ENCODE measurements at regions not wholly inside any gene's neighbourhood (a gene's known extent, or its start where the extent isn't known, plus 50 kb on each side); places are given as distances from the start of the nearest gene placed in this dataset.

DNA sequence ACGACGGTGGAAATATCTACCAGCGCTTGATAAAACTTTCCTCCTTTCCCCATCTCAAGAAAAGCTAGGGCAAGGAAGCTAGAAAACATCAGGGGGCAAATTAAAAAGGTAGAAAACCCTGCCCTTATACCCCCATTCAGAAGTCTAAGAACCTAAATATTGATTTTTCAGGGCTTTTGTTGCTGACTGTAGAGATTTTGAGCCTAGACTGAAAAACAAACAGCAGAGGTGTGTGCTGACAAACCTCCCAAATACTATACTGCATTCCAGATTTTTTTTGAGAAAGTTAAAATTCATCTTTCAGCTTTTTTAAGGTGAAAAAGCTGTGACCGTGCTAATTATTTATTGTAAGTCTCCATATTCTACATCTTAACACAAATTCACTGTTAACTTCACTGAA lies 478.3 kb upstream of the SOX5 start:
- Histone ChIP-seq H3K4me1 (ENCODE audit: control insufficient read depth in 5 of 5, insufficient read depth in 5 of 5, low read length in 5 of 5) (peaks cover 0 to 9% (median 2%) of the 10 kb centered on the region in 5 donors), H3K9ac (ENCODE audit: insufficient read depth in 1 of 2, low read length in 2 of 2) (peak overlapping the region in 1 of 2 donors; percentile 29), H3K27me3 (ENCODE audit: control insufficient read depth in 3 of 3, insufficient read depth in 3 of 3, low read length in 2 of 3) (no peaks in the 10 kb centered on the region), H3K9me3 (ENCODE audit: control insufficient read depth in 4 of 4, insufficient read depth in 3 of 4, low read length in 3 of 4) (no peaks in the 10 kb centered on the region), H3K4me3 (no peak overlapping the region), H3K27ac (ENCODE audit: low read depth in 1 of 2, low read length in 1 of 2) (no peak overlapping the region), H3K36me3 (ENCODE audit: control insufficient read depth in 4 of 4, insufficient read depth in 4 of 4, low read length in 4 of 4) (no peaks in the 10 kb centered on the region)
- no peak for DNase-seq
- no peak for TF ChIP-seq CTCF (IDR thresholded peaks at IDR 0.05; ENCODE audit: control extremely low read depth, extremely low read depth)
- ATAC-seq (ENCODE audit: insufficient read depth, low FRiP score), result no peak
- 79 to 82% methylated on average over 4 of the region's 4 CpGs for WGBS, 2 donors

DNA sequence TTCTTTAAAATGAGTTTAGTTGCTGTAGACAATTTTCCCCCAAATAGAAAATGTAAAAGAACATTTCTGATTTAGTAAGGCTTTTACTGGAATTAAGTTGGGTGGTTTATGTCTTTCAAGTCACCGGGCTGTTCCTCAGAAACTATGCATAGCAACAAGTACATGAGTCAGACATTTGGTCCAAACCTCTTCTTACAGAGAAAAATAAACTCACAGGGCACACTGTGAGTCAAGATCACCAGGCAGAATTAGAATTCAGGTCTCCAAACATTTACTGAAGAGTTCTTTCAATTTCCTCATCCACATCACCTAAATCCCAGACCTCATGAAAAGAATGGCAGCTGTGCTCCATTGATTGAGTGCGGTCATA lies 476.1 kb upstream of the SOX5 start:
- H3K9ac ChIP-seq (ENCODE audit: insufficient read depth in 1 of 2, low read length in 2 of 2), result no peak overlapping the region
- H3K4me1 ChIP-seq (ENCODE audit: control insufficient read depth in 5 of 5, insufficient read depth in 5 of 5, low read length in 5 of 5), result peaks cover 0 to 9% (median 2%) of the 10 kb centered on the region in 5 donors
- no peak for TF ChIP-seq CTCF (IDR thresholded peaks at IDR 0.05; ENCODE audit: control extremely low read depth, extremely low read depth)
- H3K4me3 ChIP-seq, result no peak overlapping the region
- no peaks in the 10 kb centered on the region for H3K36me3 ChIP-seq (ENCODE audit: control insufficient read depth in 4 of 4, insufficient read depth in 4 of 4, low read length in 4 of 4)
- no peak overlapping the region for H3K27ac ChIP-seq (ENCODE audit: low read depth in 1 of 2, low read length in 1 of 2)
- WGBS, 2 donors, result 79 to 87% methylated on average over 2 of the region's 2 CpGs
- ATAC-seq (ENCODE audit: insufficient read depth, low FRiP score) (no peak), DNase-seq (no peak)
- H3K9me3 ChIP-seq (ENCODE audit: control insufficient read depth in 4 of 4, insufficient read depth in 3 of 4, low read length in 3 of 4), result no peaks in the 10 kb centered on the region
- H3K27me3 ChIP-seq (ENCODE audit: control insufficient read depth in 3 of 3, insufficient read depth in 3 of 3, low read length in 2 of 3), result no peaks in the 10 kb centered on the region

GRCh38 chr12:24424889-24425600 lies 475.6 kb upstream of the SOX5 start:
- DNase-seq, result no peak
- Histone ChIP-seq H3K9ac (ENCODE audit: insufficient read depth in 1 of 2, low read length in 2 of 2) (no peak overlapping the region), H3K36me3 (ENCODE audit: control insufficient read depth in 4 of 4, insufficient read depth in 4 of 4, low read length in 4 of 4) (no peaks in the 10 kb centered on the region), H3K4me3 (no peak overlapping the region), H3K4me1 (ENCODE audit: control insufficient read depth in 5 of 5, insufficient read depth in 5 of 5, low read length in 5 of 5) (peaks cover 0 to 9% (median 2%) of the 10 kb centered on the region in 5 donors), H3K9me3 (ENCODE audit: control insufficient read depth in 4 of 4, insufficient read depth in 3 of 4, low read length in 3 of 4) (no peaks in the 10 kb centered on the region), H3K27ac (ENCODE audit: low read depth in 1 of 2, low read length in 1 of 2) (no peak overlapping the region), H3K27me3 (ENCODE audit: control insufficient read depth in 3 of 3, insufficient read depth in 3 of 3, low read length in 2 of 3) (no peaks in the 10 kb centered on the region)
- no peak for ATAC-seq (ENCODE audit: insufficient read depth, low FRiP score)
- WGBS, 2 donors, result 74 to 78% methylated on average over 6 of the region's 6 CpGs
- no peak for TF ChIP-seq CTCF (IDR thresholded peaks at IDR 0.05; ENCODE audit: control extremely low read depth, extremely low read depth)

DNA sequence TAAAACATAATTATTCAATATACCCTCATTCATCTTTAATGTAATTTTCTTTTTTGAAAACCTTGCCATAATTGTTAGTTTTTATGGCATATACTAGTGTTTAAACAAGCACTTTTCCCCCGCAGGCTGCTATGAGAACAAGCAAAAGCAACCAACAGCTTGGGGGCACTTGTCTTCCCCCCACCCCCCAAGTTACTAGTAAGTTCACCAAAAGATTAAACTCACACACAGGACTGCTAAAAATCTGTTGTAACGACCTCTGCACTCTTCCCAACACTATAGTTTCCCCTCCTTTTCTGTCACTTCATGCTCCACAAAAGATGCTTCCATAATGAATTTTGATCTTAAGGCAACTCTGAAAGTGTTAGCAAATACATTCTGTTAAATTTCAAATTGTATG lies 474.9 kb upstream of the SOX5 start:
- no peaks in the 10 kb centered on the region for H3K36me3 ChIP-seq (ENCODE audit: control insufficient read depth in 4 of 4, insufficient read depth in 4 of 4, low read length in 4 of 4)
- no peak for DNase-seq
- no peaks in the 10 kb centered on the region for H3K27me3 ChIP-seq (ENCODE audit: control insufficient read depth in 3 of 3, insufficient read depth in 3 of 3, low read length in 2 of 3)
- H3K9ac ChIP-seq (ENCODE audit: insufficient read depth in 1 of 2, low read length in 2 of 2), result no peak overlapping the region
- no peak for TF ChIP-seq CTCF (IDR thresholded peaks at IDR 0.05; ENCODE audit: control extremely low read depth, extremely low read depth)
- H3K9me3 ChIP-seq (ENCODE audit: control insufficient read depth in 4 of 4, insufficient read depth in 3 of 4, low read length in 3 of 4), result no peaks in the 10 kb centered on the region
- WGBS, 2 donors, result 72 to 74% methylated on average over 2 of the region's 2 CpGs
- H3K27ac ChIP-seq (ENCODE audit: low read depth in 1 of 2, low read length in 1 of 2), result no peak overlapping the region
- H3K4me3 ChIP-seq, result no peak overlapping the region
- ATAC-seq (ENCODE audit: insufficient read depth, low FRiP score), result no peak
- peaks cover 0 to 9% (median 2%) of the 10 kb centered on the region in 5 donors for H3K4me1 ChIP-seq (ENCODE audit: control insufficient read depth in 5 of 5, insufficient read depth in 5 of 5, low read length in 5 of 5)
